ENCODE measurements at regions not wholly inside any gene's neighbourhood (a gene's known extent, or its start where the extent isn't known, plus 50 kb on each side); places are given as distances from the start of the nearest gene placed in this dataset.

- H3K9me3 ChIP-seq (ENCODE audit: low read length) = no peaks in the 10 kb centered on the region
- no peaks in the 10 kb centered on the region for H3K36me3 ChIP-seq (ENCODE audit: insufficient read depth, low read length)
- no peaks in the 10 kb centered on the region for H4K20me1 ChIP-seq (ENCODE audit: insufficient read depth)
- no peak overlapping the region for H3K4me3 ChIP-seq (ENCODE audit: low read length)
- H3F3A ChIP-seq (ENCODE audit: insufficient read depth, low read length, poor library complexity, severe bottlenecking) = no peaks in the 10 kb centered on the region
- no peak overlapping the region for H3K4me2 ChIP-seq (ENCODE audit: low read length)
- no peaks in the 10 kb centered on the region for H3K79me2 ChIP-seq (replicated peaks; ENCODE audit: insufficient read depth, low read length)
- no peak for TF ChIP-seq SMC3 (conservative IDR thresholded peaks at IDR 0.05; ENCODE audit: poor library complexity)
- no peak for TF ChIP-seq EP300 (conservative IDR thresholded peaks at IDR 0.05; ENCODE audit: poor library complexity, severe bottlenecking)
- TF ChIP-seq MXI1 (conservative IDR thresholded peaks at IDR 0.05; ENCODE audit: poor library complexity, severe bottlenecking) = no peak
- TF ChIP-seq, protein P1, sequence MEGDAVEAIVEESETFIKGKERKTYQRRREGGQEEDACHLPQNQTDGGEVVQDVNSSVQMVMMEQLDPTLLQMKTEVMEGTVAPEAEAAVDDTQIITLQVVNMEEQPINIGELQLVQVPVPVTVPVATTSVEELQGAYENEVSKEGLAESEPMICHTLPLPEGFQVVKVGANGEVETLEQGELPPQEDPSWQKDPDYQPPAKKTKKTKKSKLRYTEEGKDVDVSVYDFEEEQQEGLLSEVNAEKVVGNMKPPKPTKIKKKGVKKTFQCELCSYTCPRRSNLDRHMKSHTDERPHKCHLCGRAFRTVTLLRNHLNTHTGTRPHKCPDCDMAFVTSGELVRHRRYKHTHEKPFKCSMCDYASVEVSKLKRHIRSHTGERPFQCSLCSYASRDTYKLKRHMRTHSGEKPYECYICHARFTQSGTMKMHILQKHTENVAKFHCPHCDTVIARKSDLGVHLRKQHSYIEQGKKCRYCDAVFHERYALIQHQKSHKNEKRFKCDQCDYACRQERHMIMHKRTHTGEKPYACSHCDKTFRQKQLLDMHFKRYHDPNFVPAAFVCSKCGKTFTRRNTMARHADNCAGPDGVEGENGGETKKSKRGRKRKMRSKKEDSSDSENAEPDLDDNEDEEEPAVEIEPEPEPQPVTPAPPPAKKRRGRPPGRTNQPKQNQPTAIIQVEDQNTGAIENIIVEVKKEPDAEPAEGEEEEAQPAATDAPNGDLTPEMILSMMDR (IDR thresholded peaks at IDR 0.05; ENCODE audit: poor library complexity, severe bottlenecking) = no peak
- no peak for TF ChIP-seq POLR2AphosphoS5 (IDR thresholded peaks at IDR 0.05)
- TF ChIP-seq TAF1 (IDR thresholded peaks at IDR 0.05; ENCODE audit: low read depth) = no peak
- no peak for TF ChIP-seq RAD21 (conservative IDR thresholded peaks at IDR 0.05)
- no peak for TF ChIP-seq EZH2 (IDR thresholded peaks at IDR 0.05; ENCODE audit: borderline replicate concordance, insufficient read depth, low read length, poor library complexity, severe bottlenecking)
- TF ChIP-seq REST (IDR thresholded peaks at IDR 0.05; ENCODE audit: borderline replicate concordance) = no peak
- no peak overlapping the region for H2AFZ ChIP-seq (ENCODE audit: low read depth, low read length)
- H3K9me2 ChIP-seq (ENCODE audit: insufficient read depth, low read length) = no peaks in the 10 kb centered on the region
- no peaks in the 10 kb centered on the region for H3K27me3 ChIP-seq (ENCODE audit: insufficient read depth, low read depth, low read length)
- no peak overlapping the region for H3K27ac ChIP-seq (ENCODE audit: low read length)
- no peak overlapping the region for H3K9ac ChIP-seq (ENCODE audit: low read length)
Measured at GRCh38 chr13:73913751-73914518, 220.3 kb downstream of the KLF12 start.

DNA sequence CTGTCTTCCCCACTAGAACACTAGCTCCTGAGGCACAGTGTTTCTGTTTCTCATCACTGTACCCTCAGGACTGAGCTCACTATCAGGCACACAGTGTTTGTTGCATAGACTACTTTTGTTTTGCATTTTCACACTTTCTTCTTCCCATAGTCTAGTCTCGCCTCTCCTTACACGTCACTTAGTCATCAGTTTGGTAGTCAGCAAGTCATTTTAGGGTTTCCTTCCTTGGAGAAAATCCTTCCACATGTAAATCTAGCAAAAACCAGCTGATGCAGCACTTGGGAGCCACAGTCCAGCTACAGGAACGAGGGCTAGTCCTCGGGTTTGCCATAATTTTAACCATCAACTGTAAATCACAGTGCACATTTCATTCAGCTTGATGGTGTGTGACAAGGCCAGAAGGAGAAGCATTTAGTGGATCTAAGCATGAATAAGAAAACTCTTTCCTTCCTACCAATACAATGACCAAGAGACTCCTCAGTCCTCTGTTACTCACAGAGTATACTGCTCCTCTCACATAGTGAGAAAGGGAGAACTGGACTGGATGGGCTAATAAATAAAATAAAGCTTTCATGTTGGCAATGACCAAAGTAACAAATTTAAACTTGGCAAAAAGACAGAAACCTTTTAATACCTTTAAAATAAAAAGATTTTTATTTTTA is 221.0 kb downstream of the KLF12 start:
- H3K9me3 ChIP-seq (ENCODE audit: low read length) = no peaks in the 10 kb centered on the region
- no peak overlapping the region for H3K4me3 ChIP-seq (ENCODE audit: low read length)
- no peak overlapping the region for H3K9ac ChIP-seq (ENCODE audit: low read length)
- H3K9me2 ChIP-seq (ENCODE audit: insufficient read depth, low read length) = no peaks in the 10 kb centered on the region
- no peaks in the 10 kb centered on the region for H3F3A ChIP-seq (ENCODE audit: insufficient read depth, low read length, poor library complexity, severe bottlenecking)
- H3K27ac ChIP-seq (ENCODE audit: low read length) = no peak overlapping the region
- H3K27me3 ChIP-seq (ENCODE audit: insufficient read depth, low read depth, low read length) = no peaks in the 10 kb centered on the region
- no peak overlapping the region for H3K4me2 ChIP-seq (ENCODE audit: low read length)
- no peaks in the 10 kb centered on the region for H3K36me3 ChIP-seq (ENCODE audit: insufficient read depth, low read length)
- H3K79me2 ChIP-seq (replicated peaks; ENCODE audit: insufficient read depth, low read length) = no peaks in the 10 kb centered on the region
- H4K20me1 ChIP-seq (ENCODE audit: insufficient read depth) = no peaks in the 10 kb centered on the region
- TF ChIP-seq MXI1 (conservative IDR thresholded peaks at IDR 0.05; ENCODE audit: poor library complexity, severe bottlenecking) (no peak), POLR2AphosphoS5 (IDR thresholded peaks at IDR 0.05) (no peak), REST (IDR thresholded peaks at IDR 0.05; ENCODE audit: borderline replicate concordance) (no peak), TAF1 (IDR thresholded peaks at IDR 0.05; ENCODE audit: low read depth) (no peak), EZH2 (IDR thresholded peaks at IDR 0.05; ENCODE audit: borderline replicate concordance, insufficient read depth, low read length, poor library complexity, severe bottlenecking) (no peak), EP300 (conservative IDR thresholded peaks at IDR 0.05; ENCODE audit: poor library complexity, severe bottlenecking) (no peak), RAD21 (conservative IDR thresholded peaks at IDR 0.05) (no peak), SMC3 (conservative IDR thresholded peaks at IDR 0.05; ENCODE audit: poor library complexity) (no peak)
- TF ChIP-seq, protein P1 (IDR thresholded peaks at IDR 0.05; ENCODE audit: poor library complexity, severe bottlenecking) = no peak
- H2AFZ ChIP-seq (ENCODE audit: low read depth, low read length) = no peak overlapping the region

All from neural cell (in vitro differentiated cells).